22Rv1 (cell line): ENCODE measurements at regions not wholly inside any gene's neighbourhood (a gene's known extent, or its start where the extent isn't known, plus 50 kb on each side); places are given as distances from the start of the nearest gene placed in this dataset.

Experiments
- H3K27ac ChIP-seq: fragments of 450-650 bp; 2 replicates; pipeline ENCODE4 v1.5.1; 2017
- CTCF ChIP-seq: fragments of 450-650 bp; IDR thresholded peaks from 2 replicates; pipeline ENCODE4 v1.5.1; 2017; ENCODE audit warnings: mild to moderate bottlenecking
- ZFX ChIP-seq: fragments of 450-650 bp; IDR thresholded peaks from 2 replicates; pipeline ENCODE4 v1.6.1; 2017; ENCODE audit warnings: antibody characterized with exemption, borderline replicate concordance

GRCh38 chr11:107198490-107199007 lies 180.3 kb upstream of the GUCY1A2 start:
- peak overlapping the region; percentile 71 for H3K27ac ChIP-seq
- no peak for TF ChIP-seq CTCF
- TF ChIP-seq ZFX: no peak

GRCh38 chr11:107197932-107198331 lies 179.7 kb upstream of the GUCY1A2 start:
- TF ChIP-seq CTCF (no peak), ZFX (no peak)
- peak overlapping the region; percentile 71 for H3K27ac ChIP-seq

GRCh38 chr11:107196732-107197131 lies 178.5 kb upstream of the GUCY1A2 start:
- H3K27ac ChIP-seq: peak overlapping the region; percentile 71
- no peak for TF ChIP-seq ZFX
- no peak for TF ChIP-seq CTCF

- TF ChIP-seq CTCF (no peak), ZFX (no peak)
- H3K27ac ChIP-seq: no peak overlapping the region
Measured at GRCh38 chr11:107184986-107185385, 166.7 kb upstream of the GUCY1A2 start.

GRCh38 chr11:107183953-107184352 lies 165.7 kb upstream of the GUCY1A2 start:
- TF ChIP-seq ZFX: no peak
- TF ChIP-seq CTCF: no peak
- H3K27ac ChIP-seq: no peak overlapping the region

- no peak overlapping the region for H3K27ac ChIP-seq
- no peak for TF ChIP-seq CTCF
- TF ChIP-seq ZFX: no peak
Measured at GRCh38 chr11:107182978-107183377, 164.7 kb upstream of the GUCY1A2 start.

GRCh38 chr11:107180236-107180635 lies 162.0 kb upstream of the GUCY1A2 start:
- no peak overlapping the region for H3K27ac ChIP-seq
- TF ChIP-seq ZFX (no peak), CTCF (no peak)
